Panc1 (cell line): ENCODE measurements at regions not wholly inside any gene's neighbourhood (a gene's known extent, or its start where the extent isn't known, plus 50 kb on each side); places are given as distances from the start of the nearest gene placed in this dataset.

Experiments used
- ATAC-seq: fragments of 200-7000 bp; cut with Tn5 transposase; 2 replicates; pipeline ENCODE4 v1.9.1; 2020; ENCODE audit warnings: mild to moderate bottlenecking, moderate library complexity
- BruUV-seq: library from RNA; stranded (reverse); fragments of 400-500 nt; replicated peaks from 2 replicates; lab custom pipeline; 2021; lab: Mats Ljungman, UMichigan
- CTCF ChIA-PET: fragments of 300-600 bp; sonication (Branson Sonifier 250); formaldehyde crosslinking; loops from one replicate; lab custom pipeline; 2022; ENCODE audit warnings: antibody characterized with exemption; lab: Charles Lee
- POLR2A ChIA-PET: fragments of 300-600 bp; sonication (Branson Sonifier 250); formaldehyde crosslinking; loops from one replicate; lab custom pipeline; 2022; ENCODE audit warnings: antibody characterized with exemption; lab: Charles Lee
- DNase-seq: peaks from one replicate; pipeline ENCODE4 v3.0.0-alpha.2; 2010; ENCODE audit warnings: low read depth, low spot score
- H3K27ac ChIP-seq: 2 replicates; pipeline ENCODE4 v1.5.1; 2011; ENCODE audit warnings: mild to moderate bottlenecking, low read length, inconsistent platforms
- H3K27me3 ChIP-seq: fragments of 200-500 bp; sonication (Bioruptor generic); 2 replicates; pipeline ENCODE4 v1.6.0; 2014; ENCODE audit warnings: low read length, inconsistent platforms; ENCODE audit not compliant: control insufficient read depth, insufficient read depth
- H3K36me3 ChIP-seq: fragments of 200-500 bp; sonication (Bioruptor generic); 2 replicates; pipeline ENCODE4 v1.5.1; 2014; ENCODE audit warnings: inconsistent platforms, mild to moderate bottlenecking, low read length, moderate library complexity; ENCODE audit not compliant: control insufficient read depth, insufficient read depth
- H3K4me1 ChIP-seq: 2 replicates; pipeline ENCODE4 v1.5.1; 2011; ENCODE audit warnings: inconsistent platforms, mild to moderate bottlenecking, low read length, moderate library complexity; ENCODE audit not compliant: control insufficient read depth, insufficient read depth
- H3K4me3 ChIP-seq, 2 experiments: 2 replicates each; pipeline ENCODE4 v1.5.1; 2011 to 2012; ENCODE audit warnings: low read depth in 2 of 2, low read length in 2 of 2, mild to moderate bottlenecking in 2 of 2, inconsistent platforms in 1 of 2, moderate library complexity in 1 of 2
- H3K9me3 ChIP-seq: fragments of 200-500 bp; sonication (Bioruptor generic); 2 replicates; pipeline ENCODE4 v1.5.1; 2014; ENCODE audit warnings: low read depth, mild to moderate bottlenecking, inconsistent platforms, low read length, moderate library complexity; ENCODE audit not compliant: control insufficient read depth, insufficient read depth
- CTCF ChIP-seq: fragments of 450-650 bp; IDR thresholded peaks from 2 replicates; pipeline ENCODE4 v1.5.1; 2017; ENCODE audit warnings: mild to moderate bottlenecking
- POLR2AphosphoS5 ChIP-seq: IDR thresholded peaks from 2 replicates; pipeline ENCODE4 v1.6.1; 2012; ENCODE audit warnings: mild to moderate bottlenecking, low read depth, low read length, moderate library complexity
- REST ChIP-seq, 2 experiments: IDR thresholded peaks; 2 replicates each; pipeline ENCODE4 v1.6.1; 2011 to 2012; ENCODE audit warnings: low read depth in 2 of 2, control low read depth in 1 of 2, low read length in 1 of 2, mild to moderate bottlenecking in 1 of 2, moderate library complexity in 1 of 2; ENCODE audit not compliant: insufficient read depth in 1 of 2
- SIN3A ChIP-seq: IDR thresholded peaks from 2 replicates; pipeline ENCODE4 v1.6.1; 2012; ENCODE audit warnings: low read depth, mild to moderate bottlenecking, low read length, moderate library complexity, borderline replicate concordance; ENCODE audit not compliant: insufficient read depth
- TCF7L2 ChIP-seq: IDR thresholded peaks from 2 replicates; pipeline ENCODE4 v1.6.1; 2011; ENCODE audit warnings: mild to moderate bottlenecking, low read depth, low read length, inconsistent platforms
- in situ Hi-C: cut with HindIII; loops from 2 replicates; pipeline ENCODE4 v1.10.0; 2016; ENCODE audit warnings: low sequenced_read_pairs, low pct_unique_long_range_greater_than_20kb
- intact Hi-C: fragments of 100-400 bp; cut with micrococcal nuclease; formaldehyde crosslinking; loops from one replicate; pipeline ENCODE4 v1.10.0; 2022; ENCODE audit not compliant: unreplicated experiment

GRCh38 chr5:99621772-99622681, 693.2 kb upstream of the CHD1 start:
- ATAC-seq = no peak
- BruUV-seq = no TSS peak
- DNase-seq = no peak
- TF ChIP-seq TCF7L2 = no peak
- no peak for TF ChIP-seq POLR2AphosphoS5
- TF ChIP-seq CTCF = no peak
- no peak for TF ChIP-seq SIN3A
- TF ChIP-seq REST (IDR thresholded peaks at IDR 0.05; ENCODE audit: insufficient read depth in 1 of 2, low read depth in 2 of 2, low read length in 1 of 2) = no peak
- Histone ChIP-seq H3K4me3 (no peak overlapping the region), H3K36me3 (no peaks in the 10 kb centered on the region), H3K27ac (no peak overlapping the region), H3K9me3 (no peaks in the 10 kb centered on the region), H3K27me3 (no peaks in the 10 kb centered on the region), H3K4me1 (no peaks in the 10 kb centered on the region)
- ChIA-PET CTCF (no interaction called here), POLR2A (no interaction called here)
- in situ Hi-C loops (no loop called here), intact Hi-C loops (no loop called here)

- ChIA-PET POLR2A (no interaction called here), CTCF (no interaction called here)
Observed at GRCh38 chr5:99617335-99617734, 688.5 kb upstream of the CHD1 start.

More at GRCh38 chr5:99617335-99617734, 688.5 kb upstream of the CHD1 start:
- Histone ChIP-seq H3K27me3 (no peaks in the 10 kb centered on the region), H3K9me3 (no peaks in the 10 kb centered on the region), H3K36me3 (no peaks in the 10 kb centered on the region), H3K4me3 (no peak overlapping the region), H3K27ac (no peak overlapping the region), H3K4me1 (no peaks in the 10 kb centered on the region)
- ATAC-seq (no peak), DNase-seq (no peak)
- intact Hi-C loops (no loop called here), in situ Hi-C loops (no loop called here)
- no TSS peak for BruUV-seq
- TF ChIP-seq TCF7L2 = no peak
- no peak for TF ChIP-seq POLR2AphosphoS5
- TF ChIP-seq REST (IDR thresholded peaks at IDR 0.05; ENCODE audit: insufficient read depth in 1 of 2, low read depth in 2 of 2, low read length in 1 of 2) = no peak
- no peak for TF ChIP-seq CTCF
- no peak for TF ChIP-seq SIN3A
